SK-N-MC (cell line): ENCODE measurements at regions not wholly inside any gene's neighbourhood (a gene's known extent, or its start where the extent isn't known, plus 50 kb on each side); places are given as distances from the start of the nearest gene placed in this dataset.

Source experiments
- EZH2 ChIP-seq: fragments of 200-600 bp; sonication (generic); IDR thresholded peaks from one replicate; pipeline ENCODE4 v1.6.1; 2017; ENCODE audit warnings: antibody characterized with exemption
- FOXP2 ChIP-seq: optimal IDR thresholded peaks from 2 replicates; pipeline ENCODE3; 2011; ENCODE audit warnings: mild to moderate bottlenecking, moderate library complexity; ENCODE audit not compliant: insufficient read depth; ENCODE audit errors: extremely low read length, control extremely low read depth
- POLR2AphosphoS5 ChIP-seq: IDR thresholded peaks from 2 replicates; pipeline ENCODE4 v1.6.1; 2012; ENCODE audit warnings: mild to moderate bottlenecking, low read depth, low read length, borderline replicate concordance

DNA sequence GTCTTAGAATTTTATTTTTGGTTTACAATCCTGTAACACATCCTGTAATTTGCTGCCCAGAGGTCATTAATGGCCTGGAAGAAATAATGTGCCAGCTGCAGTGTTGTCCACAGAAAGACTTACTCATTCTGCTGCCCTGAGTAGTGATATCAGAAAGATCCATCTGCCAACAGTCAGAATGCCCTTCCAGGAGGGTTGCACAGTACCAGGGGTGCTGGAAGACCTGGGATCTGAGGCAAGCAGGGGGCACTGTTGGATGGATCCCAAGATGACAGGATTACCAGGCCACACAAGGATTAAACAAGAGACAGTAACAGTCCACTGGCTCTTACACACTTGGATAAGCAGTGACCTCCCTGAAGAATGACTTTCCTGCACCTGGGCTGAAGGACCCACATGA lies 93.8 kb upstream of the TOP3B start:
- no peak for TF ChIP-seq POLR2AphosphoS5
- no peak for TF ChIP-seq FOXP2
- no peak for TF ChIP-seq EZH2
